GM12878 (cell line): ENCODE measurements at regions not wholly inside any gene's neighbourhood (a gene's known extent, or its start where the extent isn't known, plus 50 kb on each side); places are given as distances from the start of the nearest gene placed in this dataset.

Source experiments
- ATAC-seq: fragments of 200-7000 bp; cut with Tn5 transposase; 3 replicates; pipeline ENCODE4 v1.9.1; 2020; ENCODE audit warnings: mild to moderate bottlenecking, moderate library complexity
- BruUV-seq: library from RNA; stranded (reverse); fragments of 400-500 nt; replicated peaks from 2 replicates; lab custom pipeline; 2021; lab: Mats Ljungman, UMichigan
- CTCF ChIA-PET: fragments of 300-600 bp; sonication (Branson Sonifier 250); formaldehyde crosslinking; extraction: SDS; loops from one replicate; lab custom pipeline; 2021; ENCODE audit warnings: inconsistent platforms; lab: Yijun Ruan, JAX
- POLR2A ChIA-PET: fragments of 350-600 bp; formaldehyde crosslinking; extraction: SDS; loops from one replicate; lab custom pipeline; 2021; ENCODE audit warnings: inconsistent platforms; lab: Charles Lee
- RAD21 ChIA-PET: fragments of 300-600 bp; sonication (Branson Sonifier 250); formaldehyde crosslinking; loops from one replicate; lab custom pipeline; 2023; ENCODE audit warnings: antibody characterized with exemption; ENCODE audit not compliant: unreplicated experiment; lab: Charles Lee
- SMC1A ChIA-PET: fragments of 300-600 bp; sonication (Branson Sonifier 250); formaldehyde crosslinking; loops from one replicate; lab custom pipeline; 2023; ENCODE audit not compliant: unreplicated experiment, uncharacterized antibody; lab: Charles Lee
- DNase-seq: peaks from one replicate; pipeline ENCODE4 v3.0.0-alpha.2; 2011; ENCODE audit warnings: low read depth, low spot score
- FAIRE-seq: peaks from 3 replicates; lab custom pipeline; 2011; peaks lifted over from hg19 to GRCh38; lab: Jason Lieb, UNC
- H2AFZ ChIP-seq: 2 replicates; pipeline ENCODE4 v1.6.0; 2011; ENCODE audit warnings: low read depth, low read length, control low read depth; ENCODE audit not compliant: control insufficient read depth
- H3K27ac ChIP-seq: 2 replicates; pipeline ENCODE4 v1.5.1; 2011; ENCODE audit warnings: control low read depth; ENCODE audit not compliant: control insufficient read depth, insufficient read depth
- H3K27me3 ChIP-seq, 2 experiments: replicated peaks in 1 of 2; 2 replicates each; pipeline versions ENCODE4 v1.6.0 to v1.6.1; 2011; ENCODE audit warnings: low read length in 1 of 2; ENCODE audit not compliant: control insufficient read depth in 2 of 2, insufficient read depth in 2 of 2
- H3K36me3 ChIP-seq, 2 experiments: 2 replicates each; pipeline ENCODE4 v1.5.1; 2011; ENCODE audit warnings: low read length in 1 of 2; ENCODE audit not compliant: control insufficient read depth in 2 of 2, insufficient read depth in 2 of 2
- H3K4me1 ChIP-seq: 2 replicates; pipeline ENCODE4 v1.6.1; 2011; ENCODE audit warnings: mild to moderate bottlenecking, low read length, moderate library complexity, mixed read lengths; ENCODE audit not compliant: control insufficient read depth, insufficient read depth
- H3K4me2 ChIP-seq: 2 replicates; pipeline ENCODE4 v1.6.0; 2011; ENCODE audit warnings: control low read depth; ENCODE audit not compliant: control insufficient read depth, insufficient read depth
- H3K4me3 ChIP-seq: fragments of 200-600 bp; sonication (generic); 2 replicates; pipeline ENCODE4 v1.5.1; 2016
- H3K79me2 ChIP-seq: 2 replicates; pipeline ENCODE4 v1.6.0; 2011; ENCODE audit warnings: low read length; ENCODE audit not compliant: control insufficient read depth, insufficient read depth
- H3K9ac ChIP-seq: 2 replicates; pipeline ENCODE4 v1.8.0; 2011; ENCODE audit warnings: low read length, control low read depth, mixed read lengths; ENCODE audit not compliant: control insufficient read depth, insufficient read depth
- H3K9me3 ChIP-seq: replicated peaks from 3 replicates; pipeline ENCODE4 v1.5.1; 2011; ENCODE audit warnings: mild to moderate bottlenecking, low read length; ENCODE audit not compliant: control insufficient read depth, insufficient read depth
- H4K20me1 ChIP-seq: 2 replicates; pipeline ENCODE4 v1.6.0; 2011; ENCODE audit not compliant: control insufficient read depth, insufficient read depth
- CBFB ChIP-seq: IDR thresholded peaks from 2 replicates; pipeline ENCODE4 v1.6.1; 2016; ENCODE audit warnings: antibody characterized with exemption, low read depth
- CREM ChIP-seq: IDR thresholded peaks from 2 replicates; pipeline ENCODE4 v1.6.1; 2014; ENCODE audit warnings: antibody characterized with exemption, low read depth
- CTCF ChIP-seq, 3 experiments: IDR thresholded peaks in 2 of 3; conservative IDR thresholded peaks in 1 of 3; 2 replicates each; pipeline ENCODE4 v1.5.1; 2011; ENCODE audit warnings: low read depth in 3 of 3, low read length in 3 of 3, mild to moderate bottlenecking in 3 of 3, control low read depth in 2 of 3, moderate library complexity in 2 of 3, inconsistent platforms in 1 of 3, mixed read lengths in 1 of 3; ENCODE audit not compliant: control insufficient read depth in 2 of 3, insufficient read depth in 1 of 3; ENCODE audit errors: extremely low read depth in 1 of 3
- EED ChIP-seq: sonication (generic); IDR thresholded peaks from 2 replicates; pipeline ENCODE4 v1.6.1; 2016; ENCODE audit warnings: antibody characterized with exemption, low read depth
- IKZF1 ChIP-seq: fragments of 450-650 bp; conservative IDR thresholded peaks from 2 replicates; pipeline ENCODE4 v1.6.1; 2017; ENCODE audit warnings: antibody characterized with exemption, mild to moderate bottlenecking
- JUND ChIP-seq: IDR thresholded peaks from 2 replicates; pipeline ENCODE4 v1.6.1; 2012; ENCODE audit warnings: low read depth, mild to moderate bottlenecking, low read length, improper control_type of control experiment, moderate library complexity
- RELB ChIP-seq: fragments of 450-650 bp; IDR thresholded peaks from 2 replicates; pipeline ENCODE4 v1.6.1; 2017; ENCODE audit warnings: low read depth, mild to moderate bottlenecking, moderate library complexity
- REST ChIP-seq: IDR thresholded peaks from 2 replicates; pipeline ENCODE4 v1.6.1; 2012; ENCODE audit warnings: mild to moderate bottlenecking, low read depth, low read length
- RFX5 ChIP-seq: IDR thresholded peaks from 2 replicates; pipeline ENCODE4 v1.6.1; 2011; ENCODE audit warnings: low read depth, low read length, improper control_type of control experiment
- WGBS: methylation state at CpG from one replicate; pipeline ENCODE4 v1.1.6; 2016; ENCODE audit warnings: low lambda C conversion rate; ENCODE audit not compliant: insufficient replicate concordance, insufficient coverage; ENCODE audit errors: missing lambda C conversion rate; 5-methylcytosine and 5-hydroxymethylcytosine counted together
- in situ Hi-C: fragments of 300-500 bp; cut with MboI; formaldehyde crosslinking; loops from 9 replicates; pipeline ENCODE4 v1.14.3; 2018; ENCODE audit warnings: mixed read lengths
- intact Hi-C: fragments of 100-400 bp; cut with micrococcal nuclease; formaldehyde crosslinking; loops from one replicate; pipeline ENCODE4 v1.14.2; 2022; ENCODE audit not compliant: unreplicated experiment

- intact Hi-C loops = no loop called here
- H3K4me2 ChIP-seq = no peak overlapping the region
- FAIRE-seq (no peak), ATAC-seq (no peak), DNase-seq (no peak)
- no TSS peak for BruUV-seq
- WGBS = 40% methylated on average over 1 of the region's 1 CpG
- H2AFZ ChIP-seq = no peak overlapping the region
- H4K20me1 ChIP-seq = no peaks in the 10 kb centered on the region
- H3K4me1 ChIP-seq = peaks cover 16% of the 10 kb centered on the region
- SMC1A ChIA-PET = interaction anchor here (0.9 to 7.6 kb wide), 11 partner anchors 8 to 71 kb away, joined by 3 to 89 read pairs (median 6); no protein-coding TSS in a partner anchor
- H3K36me3 ChIP-seq = no peaks in the 10 kb centered on the region
- CTCF ChIA-PET = interaction anchor here (0.6 to 2.7 kb wide), 14 partner anchors 11 to 669 kb away, joined by 3 to 19 read pairs (median 4); no protein-coding TSS in a partner anchor
- no peaks in the 10 kb centered on the region for H3K79me2 ChIP-seq
- TF ChIP-seq CTCF (IDR thresholded peaks at IDR 0.05 in 2 of 3, conservative IDR thresholded peaks at IDR 0.05 in 1 of 3; ENCODE audit: control insufficient read depth in 2 of 3, extremely low read depth in 1 of 3, insufficient read depth in 1 of 3, low read depth in 3 of 3, low read length in 3 of 3) = peak in 2 of 3 experiments; percentile 9 to 10; a peak in 1 of 6 replicates
- no peak for TF ChIP-seq CBFB
- RAD21 ChIA-PET = interaction anchor here (0.6 to 3.6 kb wide), 8 partner anchors 11 to 94 kb away, joined by 3 to 27 read pairs (median 4); no protein-coding TSS in a partner anchor
- POLR2A ChIA-PET = interaction anchor here (0.6 to 1.8 kb wide), 5 partner anchors 17 to 532 kb away, joined by 3 to 6 read pairs (median 4); no protein-coding TSS in a partner anchor
- no peaks in the 10 kb centered on the region for H3K27me3 ChIP-seq
- no peak overlapping the region for H3K27ac ChIP-seq
- no peak overlapping the region for H3K4me3 ChIP-seq
- H3K9ac ChIP-seq = no peak overlapping the region
- in situ Hi-C loops = no loop called here
- H3K9me3 ChIP-seq = no peaks in the 10 kb centered on the region
These were observed 64.4 kb upstream of the FRY start for GRCh38 chr13:31967155-31967554.

GRCh38 chr13:31968473-31968872 lies 63.1 kb upstream of the FRY start:
- Histone ChIP-seq H4K20me1 (no peaks in the 10 kb centered on the region), H3K79me2 (no peaks in the 10 kb centered on the region), H3K4me2 (no peak overlapping the region), H3K4me1 (peaks cover 16% of the 10 kb centered on the region), H3K36me3 (no peaks in the 10 kb centered on the region), H3K27ac (no peak overlapping the region), H3K27me3 (no peaks in the 10 kb centered on the region), H3K9ac (no peak overlapping the region), H2AFZ (no peak overlapping the region), H3K4me3 (no peak overlapping the region), H3K9me3 (no peaks in the 10 kb centered on the region)
- no peak for DNase-seq
- no peak for FAIRE-seq
- intact Hi-C loops (no loop called here), in situ Hi-C loops (no loop called here)
- peak; percentile 46 for ATAC-seq
- 13% methylated on average over 3 of the region's 3 CpGs for WGBS
- SMC1A ChIA-PET = interaction anchor here (0.6 to 7.6 kb wide), 9 partner anchors 15 to 58 kb away, joined by 3 to 89 read pairs (median 7); no protein-coding TSS in a partner anchor
- no TSS peak for BruUV-seq
- POLR2A ChIA-PET = no interaction called here
- RAD21 ChIA-PET = interaction anchor here (2.3 to 3.6 kb wide), 2 partner anchors 16 to 58 kb away, joined by 18 to 27 read pairs; no protein-coding TSS in a partner anchor
- CTCF ChIA-PET = interaction anchor here (1.0 to 2.7 kb wide), 4 partner anchors 13 to 58 kb away, joined by 3 to 19 read pairs (median 6); no protein-coding TSS in a partner anchor
- TF ChIP-seq RELB (peak; percentile 65; the same call in 1 of the 2 replicates), REST (no peak), CREM (no peak), JUND (no peak), EED (peak; percentile 49), IKZF1 (peak; percentile 53; the same call in 1 of the 2 replicates), RFX5 (no peak)
